Erythroblast (primary cell): ENCODE measurements at regions not wholly inside any gene's neighbourhood (a gene's known extent, or its start where the extent isn't known, plus 50 kb on each side); places are given as distances from the start of the nearest gene placed in this dataset.

Source experiments
- GATA1 ChIP-seq: IDR thresholded peaks from 2 replicates; pipeline ENCODE4 v1.6.1; 2011; ENCODE audit warnings: low read depth, mild to moderate bottlenecking, control low read depth, low read length, moderate library complexity
- POLR2A ChIP-seq: IDR thresholded peaks from 2 replicates; pipeline ENCODE4 v1.6.1; 2011; ENCODE audit warnings: mild to moderate bottlenecking, low read length

DNA sequence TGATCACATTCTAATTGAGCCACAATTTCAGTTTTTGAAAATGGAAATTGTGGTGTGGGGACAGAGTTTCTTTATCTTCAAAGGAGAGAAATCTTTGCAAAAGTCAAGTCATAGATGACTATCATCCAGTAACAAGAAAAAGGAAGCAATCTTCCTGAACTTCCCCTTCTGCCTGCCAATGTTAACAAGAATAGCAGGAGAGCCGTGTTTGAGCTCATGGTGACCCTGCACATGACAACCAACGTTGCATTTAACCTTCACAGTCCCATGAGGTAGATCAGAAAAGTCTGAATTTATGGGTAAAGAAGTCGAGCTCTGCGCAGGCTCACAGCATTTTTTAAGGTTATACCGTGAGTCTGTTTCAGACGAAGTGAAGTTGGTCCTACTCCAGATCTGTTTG, 454.9 kb downstream of the LPIN1 start:
- TF ChIP-seq POLR2A (no peak), GATA1 (no peak)
